Right ventricle myocardium superior (tissue), 1 donor: ENCODE measurements at regions not wholly inside any gene's neighbourhood (a gene's known extent, or its start where the extent isn't known, plus 50 kb on each side); places are given as distances from the start of the nearest gene placed in this dataset.

Source experiments
- ATAC-seq: fragments of 200-7000 bp; cut with Tn5 transposase; one replicate; pipeline ENCODE4 v1.9.1; 2020; ENCODE audit warnings: mild to moderate bottlenecking; ENCODE audit not compliant: poor library complexity
- DNase-seq: peaks from one replicate; pipeline ENCODE4 v3.0.0-alpha.2; 2020
- intact Hi-C: fragments of 100-400 bp; cut with DNase I; formaldehyde crosslinking; loops from one replicate; pipeline ENCODE4 v1.11.2; 2022
- donor health status: DM: no; HTN: yes; CAD: no; lungs with severe emphysema.

DNA sequence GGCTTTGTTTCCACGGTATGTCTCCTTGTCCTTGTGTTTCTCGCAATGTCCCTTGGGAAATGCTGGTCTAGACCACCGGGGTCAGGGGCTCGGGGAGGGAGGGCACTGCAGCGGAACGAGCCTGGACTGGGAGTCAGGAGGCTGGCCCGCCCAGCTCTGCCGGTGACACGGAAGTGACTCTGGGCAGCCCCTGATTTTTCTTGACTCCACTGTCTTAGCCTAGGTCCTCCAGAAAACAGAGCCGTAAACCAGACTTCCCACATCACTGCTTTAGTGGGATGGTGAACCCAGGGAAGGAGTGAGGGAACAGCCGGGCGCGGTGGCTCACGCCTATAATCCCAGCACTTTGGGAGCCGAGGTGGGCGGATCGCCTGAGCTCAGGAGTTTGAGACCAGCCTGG, 144.2 kb downstream of the ASB1 start:
- intact Hi-C loops, result no loop called here
- no peak for DNase-seq
- ATAC-seq, result no peak

GRCh38 chr2:238571661-238572372, 145.1 kb downstream of the ASB1 start:
- DNase-seq (no peak), ATAC-seq (no peak)
- intact Hi-C loops, result no loop called here

- intact Hi-C loops, result no loop called here
- DNase-seq (no peak), ATAC-seq (no peak)
Measured at GRCh38 chr2:238573065-238573778, 146.5 kb downstream of the ASB1 start.

GRCh38 chr2:238573916-238574315, 147.2 kb downstream of the ASB1 start:
- DNase-seq (no peak), ATAC-seq (no peak)
- intact Hi-C loops, result no loop called here

DNA sequence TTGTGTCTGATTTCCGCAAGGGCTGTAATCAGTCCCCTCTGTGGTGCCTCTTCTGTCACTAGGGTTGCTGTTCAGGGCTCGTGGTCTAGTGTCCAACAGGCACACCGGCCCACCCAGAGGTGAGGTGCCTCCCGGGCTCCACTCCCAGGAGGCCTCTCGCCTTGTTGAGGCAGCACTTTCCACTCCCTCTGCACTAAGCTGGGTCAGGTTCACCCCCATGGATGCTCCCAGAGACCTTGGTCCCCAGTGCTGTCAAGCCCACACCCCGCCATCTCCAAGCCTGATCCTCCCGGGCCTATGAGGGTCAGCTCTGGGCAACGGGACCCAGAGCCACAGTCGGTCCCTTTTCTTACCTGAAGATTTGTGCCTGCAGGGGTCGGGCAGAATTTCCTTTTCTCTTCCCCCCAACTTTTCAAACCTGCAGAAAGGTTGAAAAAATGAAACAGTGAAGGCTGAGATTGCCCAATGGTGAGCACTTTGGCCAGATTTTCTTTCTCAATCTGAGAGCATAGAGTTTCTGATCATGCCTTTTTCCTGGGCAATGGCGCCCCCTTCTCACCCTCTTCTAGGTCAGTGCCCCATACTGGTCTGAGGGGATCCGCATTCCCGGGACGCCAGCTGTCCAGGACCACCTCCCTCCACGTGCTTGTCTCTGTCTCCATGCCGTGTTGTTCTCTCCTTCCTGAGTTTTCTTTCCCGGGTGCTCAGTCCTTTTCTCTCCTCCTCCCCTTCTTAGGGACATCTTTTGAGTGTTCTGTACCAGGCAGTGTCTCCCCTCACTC, 148.0 kb downstream of the ASB1 start:
- no peak for DNase-seq
- no peak for ATAC-seq
- intact Hi-C loops, result no loop called here

GRCh38 chr2:238576674-238577073, 149.9 kb downstream of the ASB1 start:
- intact Hi-C loops, result no loop called here
- DNase-seq, result no peak

GRCh38 chr2:238578256-238578655, 151.5 kb downstream of the ASB1 start:
- intact Hi-C loops, result no loop called here
- ATAC-seq, result no peak

More at GRCh38 chr2:238576674-238577073, 149.9 kb downstream of the ASB1 start:
- no peak for ATAC-seq

GRCh38 chr2:238580486-238580885, 153.8 kb downstream of the ASB1 start:
- DNase-seq, result no peak
- no peak for ATAC-seq
- intact Hi-C loops, result no loop called here

More at GRCh38 chr2:238578256-238578655, 151.5 kb downstream of the ASB1 start:
- no peak for DNase-seq

GRCh38 chr2:238581126-238581525, 154.4 kb downstream of the ASB1 start:
- intact Hi-C loops, result no loop called here
- DNase-seq (no peak), ATAC-seq (no peak)

GRCh38 chr2:238582159-238582558, 155.4 kb downstream of the ASB1 start:
- ATAC-seq (no peak), DNase-seq (no peak)
- intact Hi-C loops, result no loop called here

DNA sequence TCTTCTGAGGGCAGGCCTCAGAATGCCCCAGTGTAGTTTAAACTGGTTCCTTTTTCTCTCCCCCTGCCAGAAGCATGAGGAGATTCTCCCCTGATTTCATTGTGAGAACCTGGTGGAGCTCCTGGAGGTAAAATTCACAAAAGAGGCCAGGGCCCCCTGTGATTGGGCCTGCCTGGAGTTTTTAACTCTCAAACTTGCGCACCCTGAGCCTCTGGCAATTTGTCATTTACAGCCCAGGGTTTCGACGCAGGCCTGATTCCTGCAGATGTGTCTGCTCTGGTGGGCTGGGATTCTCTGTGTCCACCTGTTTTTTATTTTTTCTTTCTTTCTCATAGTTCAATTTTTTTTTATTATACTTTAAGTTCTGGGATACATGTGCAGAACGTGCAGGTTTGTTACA, 157.9 kb downstream of the ASB1 start:
- intact Hi-C loops, result no loop called here
- DNase-seq (no peak), ATAC-seq (no peak)

GRCh38 chr2:238585836-238586821, 159.4 kb downstream of the ASB1 start:
- ATAC-seq (no peak), DNase-seq (no peak)
- intact Hi-C loops, result no loop called here

- DNase-seq, result no peak
- intact Hi-C loops, result no loop called here
- ATAC-seq, result no peak
Measured at GRCh38 chr2:238586931-238587775, 160.4 kb downstream of the ASB1 start.

DNA sequence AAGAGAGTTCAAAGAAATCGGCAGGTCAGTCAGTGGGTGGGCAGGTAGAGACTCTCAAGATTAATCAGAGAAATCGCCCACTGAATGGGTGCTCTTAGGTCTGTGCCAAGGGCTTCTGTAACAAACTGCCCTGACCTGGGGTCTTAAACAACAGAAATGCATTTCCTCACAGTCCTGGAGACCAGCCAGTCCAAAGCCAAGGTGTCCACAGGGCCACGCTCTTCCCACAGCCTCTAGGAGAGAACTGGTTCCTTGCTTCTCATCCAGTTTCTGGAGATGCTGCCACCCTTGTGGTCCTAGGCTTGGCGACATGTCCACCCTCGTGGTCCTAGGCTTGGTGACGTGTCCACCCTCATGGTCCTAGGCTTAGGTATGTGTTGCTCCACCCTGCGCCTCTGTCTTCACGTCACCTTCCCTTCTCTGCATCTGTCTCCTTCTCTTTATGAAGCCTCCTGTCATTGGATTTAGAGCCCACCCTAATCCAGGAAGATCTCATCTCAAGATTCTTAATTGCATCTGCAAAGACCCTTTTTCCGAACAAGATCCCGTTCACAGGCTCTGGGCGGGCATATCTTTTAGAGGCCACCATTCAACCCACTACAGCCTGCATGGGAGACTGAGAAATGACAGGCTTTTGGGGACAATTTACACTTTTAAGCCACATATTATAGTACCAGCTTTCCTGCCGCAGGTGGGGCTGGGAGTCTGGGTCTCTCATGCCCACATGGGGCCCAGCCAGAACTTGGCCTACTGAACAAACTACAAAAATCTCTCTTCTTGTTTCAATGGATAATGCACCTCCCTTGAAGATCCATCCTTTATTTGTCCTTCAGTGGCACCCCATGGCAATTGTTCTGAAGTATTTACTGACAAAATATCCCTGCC, 161.3 kb downstream of the ASB1 start:
- intact Hi-C loops, result no loop called here
- DNase-seq (no peak), ATAC-seq (no peak)

DNA sequence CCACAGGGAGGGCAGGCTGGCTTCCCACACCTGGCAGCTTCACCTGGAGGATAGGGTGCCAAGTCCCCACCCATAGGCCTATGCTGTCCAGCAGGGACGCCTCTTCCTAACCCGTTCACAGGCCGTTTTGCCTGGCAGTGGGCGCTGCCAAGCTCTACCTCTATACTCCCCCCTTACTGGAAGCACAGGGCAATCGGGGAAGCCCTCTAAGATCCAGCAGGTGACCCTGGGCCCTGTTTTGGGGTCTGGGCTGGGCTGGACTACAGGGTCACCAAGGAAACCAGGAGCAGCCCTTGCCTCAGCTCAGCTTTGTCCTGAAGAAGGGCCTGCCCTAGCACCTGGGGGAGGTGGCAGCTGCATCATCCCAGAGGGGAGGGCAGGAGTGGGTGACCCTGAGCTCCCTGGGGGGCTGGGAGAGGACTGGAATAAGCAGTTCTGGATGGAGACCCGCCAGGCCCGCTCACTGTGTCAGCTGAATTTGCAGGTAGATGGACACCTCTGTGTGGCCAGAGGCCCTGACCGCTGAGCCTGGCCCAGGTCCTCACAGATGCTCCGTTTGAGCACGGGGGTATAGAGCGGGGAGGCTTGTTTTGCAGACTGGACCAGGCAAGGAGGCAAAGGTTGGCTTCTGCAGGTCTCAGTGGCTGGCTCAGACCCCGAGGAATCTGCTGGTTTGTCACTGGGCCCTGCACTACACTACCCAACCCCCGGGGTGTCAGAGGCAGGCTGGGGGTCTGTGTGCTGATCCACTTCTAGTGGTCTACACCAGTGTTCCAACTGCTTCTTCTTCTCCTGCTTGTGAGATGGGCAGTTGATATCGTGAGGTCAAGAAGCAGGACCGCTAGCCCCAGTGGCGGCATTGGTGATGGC, 163.1 kb downstream of the ASB1 start:
- intact Hi-C loops, result no loop called here
- no peak for DNase-seq

DNA sequence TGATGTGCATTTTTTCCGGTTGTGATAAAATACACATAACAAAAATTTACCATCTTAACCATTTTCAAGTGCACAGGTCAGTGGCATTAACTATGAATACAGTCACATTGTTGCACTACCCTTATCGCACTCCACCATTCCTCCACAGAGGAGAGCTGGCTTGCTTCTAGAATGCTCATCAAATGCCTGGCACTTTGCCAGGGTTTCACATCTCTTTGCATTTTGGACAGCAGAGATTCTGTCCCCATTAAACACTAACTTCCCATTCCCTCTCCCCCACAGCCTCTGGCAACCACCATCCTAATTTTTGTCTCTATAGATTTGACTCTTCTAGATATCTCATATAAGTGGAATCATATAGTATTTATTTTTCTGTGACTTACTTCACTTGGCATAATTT, 165.0 kb downstream of the ASB1 start:
- ATAC-seq (no peak), DNase-seq (no peak)
- intact Hi-C loops, result no loop called here

More for the DNA sequence above, 163.1 kb downstream of the ASB1 start:
- no peak for ATAC-seq
